HG03064 (cell line): ENCODE measurements at regions not wholly inside any gene's neighbourhood (a gene's known extent, or its start where the extent isn't known, plus 50 kb on each side); places are given as distances from the start of the nearest gene placed in this dataset.

Source experiments
- ATAC-seq: cut with Tn5 transposase; IDR thresholded peaks from one replicate; pipeline ENCODE4 v1.9.1; 2021; ENCODE audit warnings: low read depth; ENCODE audit not compliant: unreplicated experiment

DNA sequence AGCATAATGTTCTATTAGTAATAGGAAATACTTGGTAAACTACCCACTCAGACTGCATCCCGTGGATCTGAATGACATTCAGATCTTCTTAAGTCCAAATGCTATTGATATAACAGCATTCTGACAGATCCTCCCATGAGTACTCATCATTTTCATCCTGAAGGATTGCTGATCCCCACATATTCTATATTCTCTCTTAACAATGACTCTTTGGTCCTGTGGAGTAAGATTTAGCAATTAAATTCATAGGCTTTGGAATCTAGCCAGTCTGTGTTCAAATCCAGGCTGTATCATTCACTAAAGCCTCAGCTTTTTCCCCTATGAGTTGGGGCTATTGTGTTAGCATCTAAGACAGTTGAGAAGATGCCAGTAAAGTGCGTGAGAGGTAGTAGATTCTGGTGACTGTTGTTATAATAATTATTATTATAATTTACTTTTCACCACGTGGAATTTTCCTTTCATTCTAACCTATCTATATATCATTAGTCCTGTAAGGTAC is 591.3 kb upstream of the SYT4 start:
- no peak for ATAC-seq

DNA sequence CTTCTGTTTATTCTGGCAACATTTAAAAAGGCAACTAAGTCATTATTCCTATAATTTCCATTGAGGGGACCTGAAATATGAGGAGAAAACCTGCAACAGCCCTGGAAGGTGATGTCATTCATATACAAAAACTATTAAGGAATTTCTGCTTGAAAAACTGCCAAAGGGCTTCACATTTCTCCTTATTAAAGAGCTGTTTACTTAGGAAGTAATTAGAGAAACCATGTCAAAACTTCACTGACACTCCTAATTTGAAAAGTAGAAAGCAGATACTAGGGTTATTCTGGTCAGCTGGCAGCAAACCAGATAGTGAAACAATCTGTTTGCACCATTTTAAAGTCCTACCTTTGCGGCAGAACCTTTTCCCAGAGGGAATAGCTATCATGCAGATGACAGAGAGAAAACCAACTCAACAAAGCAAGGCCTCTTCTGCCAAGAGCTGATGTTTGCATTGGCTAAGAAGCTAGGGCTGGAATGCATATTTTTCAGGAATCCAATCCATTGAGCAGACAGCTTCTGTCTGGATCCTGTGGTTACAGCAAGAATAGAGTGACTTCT is 592.2 kb upstream of the SYT4 start:
- ATAC-seq, result no peak

DNA sequence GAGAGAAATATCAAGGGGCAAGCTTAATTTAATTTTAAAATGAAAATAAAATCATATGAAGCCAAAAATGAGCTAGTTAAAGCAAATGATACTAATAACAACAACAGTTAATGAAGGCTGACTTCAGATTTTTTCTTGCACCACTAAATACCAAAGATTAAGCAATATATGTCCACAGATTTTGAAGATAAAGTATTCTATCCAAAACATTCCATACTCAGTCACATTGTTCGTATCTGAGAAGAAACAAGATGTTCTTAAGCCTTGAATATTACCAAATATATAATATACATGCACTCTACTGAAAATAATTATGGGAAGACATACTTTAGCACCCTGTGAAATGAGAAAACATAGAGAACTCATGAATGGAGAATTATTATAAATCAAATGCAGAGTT is 593.3 kb upstream of the SYT4 start:
- no peak for ATAC-seq

DNA sequence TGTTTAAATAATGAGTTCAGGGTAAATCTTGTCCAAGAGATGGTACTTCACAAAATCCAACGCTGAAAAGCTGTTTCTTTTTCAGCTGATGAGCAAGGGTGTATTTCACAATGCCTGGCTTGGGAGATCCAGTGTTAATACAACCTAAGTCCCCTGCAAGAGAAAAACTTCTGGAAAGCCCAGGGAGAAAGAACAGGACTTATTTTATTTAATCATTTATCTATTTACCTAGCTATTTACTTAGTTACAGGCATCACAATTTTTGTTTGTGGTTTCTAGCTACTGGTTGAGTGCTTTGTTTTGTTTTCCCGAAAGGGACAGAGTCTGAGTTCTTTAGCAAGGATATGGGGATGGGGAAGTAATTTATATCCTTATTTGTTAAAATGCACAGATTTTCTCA is 598.2 kb upstream of the SYT4 start:
- ATAC-seq, result no peak

DNA sequence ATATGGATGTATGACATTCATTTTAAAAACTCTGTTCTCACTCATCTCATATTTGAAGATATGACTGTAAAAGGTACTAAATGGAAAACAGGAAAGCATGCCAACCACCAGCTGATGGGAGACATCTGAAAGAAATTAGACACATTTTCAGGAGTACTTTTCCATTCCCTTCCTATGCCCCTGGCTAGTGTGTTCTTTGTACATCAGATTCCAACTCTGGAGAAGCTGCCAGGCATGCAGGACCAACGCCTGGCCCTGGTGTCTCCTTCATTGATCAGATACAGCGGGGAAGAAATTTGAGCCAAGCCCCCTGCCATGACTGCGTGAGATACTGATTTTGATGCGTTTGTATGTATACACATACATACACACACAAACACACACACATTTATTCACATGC is 599.0 kb upstream of the SYT4 start:
- no peak for ATAC-seq

DNA sequence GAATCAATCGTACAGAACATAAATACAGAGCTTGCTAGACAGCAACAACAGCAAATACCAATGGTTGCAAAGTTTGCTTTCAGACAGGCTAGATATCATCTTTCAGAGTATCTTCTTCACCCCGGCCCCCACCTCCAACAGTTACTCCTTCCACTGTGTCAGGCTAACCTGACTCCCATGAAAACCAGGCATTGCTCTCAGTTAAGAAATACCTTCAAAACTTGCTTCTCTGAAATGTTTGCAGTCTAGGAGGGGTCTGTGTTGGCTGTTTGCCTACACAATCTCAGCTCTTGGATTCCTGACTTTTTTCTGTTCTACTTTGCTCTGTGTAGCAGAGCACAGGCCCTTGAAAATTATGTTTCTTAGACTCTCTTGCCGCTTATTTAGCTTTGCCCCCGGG is 599.5 kb upstream of the SYT4 start:
- ATAC-seq, result no peak

DNA sequence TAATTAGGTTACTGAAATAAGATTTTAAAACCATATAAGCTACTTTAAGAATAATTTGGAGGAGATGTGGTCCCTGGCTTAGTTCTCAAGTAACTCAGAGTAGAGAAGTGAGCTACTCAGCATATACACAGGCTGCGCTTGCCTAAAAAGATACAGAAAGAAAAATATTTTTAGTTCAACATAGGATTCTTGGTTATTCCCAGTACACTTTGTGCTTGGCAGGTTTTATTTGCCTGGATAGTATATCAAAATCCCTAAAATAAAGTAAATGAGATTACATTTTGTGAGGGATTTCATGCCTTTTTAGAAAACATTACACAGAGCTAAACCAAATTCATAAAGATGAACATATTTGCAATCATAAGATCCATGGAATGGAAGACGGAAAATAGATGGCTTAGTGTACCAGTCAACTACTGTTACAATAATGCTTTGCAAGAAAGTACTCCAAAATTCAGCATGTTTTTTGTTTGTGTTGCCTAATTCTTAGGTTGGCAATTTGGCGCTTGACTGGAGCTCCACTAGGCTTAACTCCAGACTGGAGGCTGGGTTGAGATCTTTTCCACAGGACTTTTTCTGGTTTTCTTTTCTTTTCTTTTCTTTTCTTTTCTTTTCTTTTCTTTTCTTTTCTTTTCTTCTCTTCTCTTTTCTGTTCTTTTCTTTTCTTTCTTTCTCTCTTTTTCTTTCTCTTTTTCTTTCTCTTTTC is 600.5 kb upstream of the SYT4 start:
- ATAC-seq, result no peak

DNA sequence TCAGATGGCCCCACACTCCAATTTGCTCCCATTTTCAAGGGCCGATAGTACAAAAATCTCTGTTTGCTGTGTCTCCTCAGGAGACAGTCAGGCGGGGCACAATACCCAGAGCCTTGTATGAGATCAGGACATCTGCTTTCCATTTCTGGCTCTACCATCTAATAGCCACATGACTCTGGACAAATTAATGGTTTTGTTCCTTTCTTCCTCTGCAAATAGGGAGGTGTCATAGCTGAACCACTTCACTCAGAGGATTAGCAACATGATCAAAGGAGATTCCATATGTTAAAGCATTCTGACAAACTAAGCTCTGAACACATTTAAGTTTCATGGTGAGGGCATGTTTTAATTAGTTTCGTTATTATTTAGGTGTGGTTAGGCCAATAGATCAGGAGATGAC is 602.1 kb upstream of the SYT4 start:
- ATAC-seq, result no peak

DNA sequence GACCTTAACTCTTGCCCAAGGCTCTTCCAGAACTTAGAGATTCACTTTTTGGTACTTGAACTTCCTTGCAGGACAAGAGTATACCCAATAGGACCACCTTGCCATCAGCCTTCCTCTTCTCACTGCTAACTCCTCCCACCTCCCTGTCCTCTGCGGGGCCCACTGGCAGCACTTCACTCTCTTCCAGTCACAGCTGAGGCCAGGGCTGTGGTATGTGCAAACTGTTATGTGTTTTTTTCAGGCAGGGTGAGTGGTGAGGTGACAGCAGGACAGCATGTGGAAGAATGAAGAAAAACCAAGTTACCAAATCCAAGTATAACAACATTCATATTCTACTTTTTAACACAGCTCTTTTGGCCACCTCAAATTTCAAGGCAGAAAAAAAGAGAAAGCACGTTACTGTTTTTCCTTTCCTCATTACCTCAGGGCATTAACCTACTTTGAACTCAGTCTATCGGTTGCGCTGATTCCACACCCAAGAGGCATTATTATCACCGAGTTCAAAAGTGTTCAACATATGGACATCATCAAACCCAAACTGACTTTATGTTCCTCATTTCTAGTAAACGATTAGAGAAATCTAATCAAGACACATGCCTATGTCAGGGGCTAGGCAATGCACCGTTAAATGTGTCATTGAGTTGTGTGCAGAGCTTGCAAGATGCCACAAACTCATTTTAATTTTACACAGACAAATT is 605.2 kb upstream of the SYT4 start:
- no peak for ATAC-seq

DNA sequence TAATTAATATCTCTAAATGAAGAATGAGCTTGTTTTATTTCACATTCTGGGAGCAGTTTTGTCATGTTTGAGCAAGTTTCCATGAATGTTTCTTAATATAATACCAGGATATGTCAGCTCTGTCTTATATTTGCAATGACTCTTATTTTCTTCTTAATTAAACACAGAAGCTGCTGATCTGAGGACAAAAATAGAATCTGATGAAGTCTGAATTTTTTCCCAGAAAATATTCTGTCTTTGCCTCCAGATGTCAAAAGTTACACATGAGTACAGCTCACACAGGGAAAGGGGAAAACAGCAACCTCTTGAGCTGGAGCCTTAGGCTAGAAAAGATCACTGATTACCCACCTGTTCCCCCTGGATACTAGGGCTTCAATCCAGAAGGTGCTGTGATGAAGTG is 606.6 kb upstream of the SYT4 start:
- no peak for ATAC-seq

DNA sequence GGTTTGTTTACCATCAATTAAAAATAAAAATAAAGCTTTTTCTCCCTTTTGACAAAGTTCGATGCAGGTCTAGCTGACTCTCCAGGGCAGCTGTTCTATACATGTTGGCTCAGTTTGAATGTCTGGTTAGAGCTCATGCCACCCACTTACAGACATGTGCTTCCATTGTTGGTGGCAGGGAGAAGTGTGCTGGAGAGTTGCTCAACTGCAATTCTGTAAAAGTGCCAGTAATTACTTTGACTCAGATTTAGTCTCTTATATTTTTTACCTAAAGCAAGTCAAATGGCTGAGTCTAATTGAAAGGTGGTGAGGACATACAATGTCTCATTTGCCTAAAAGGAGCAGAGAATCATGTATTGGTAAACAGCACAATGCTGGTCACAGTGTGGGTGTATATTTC is 609.1 kb upstream of the SYT4 start:
- ATAC-seq, result no peak

DNA sequence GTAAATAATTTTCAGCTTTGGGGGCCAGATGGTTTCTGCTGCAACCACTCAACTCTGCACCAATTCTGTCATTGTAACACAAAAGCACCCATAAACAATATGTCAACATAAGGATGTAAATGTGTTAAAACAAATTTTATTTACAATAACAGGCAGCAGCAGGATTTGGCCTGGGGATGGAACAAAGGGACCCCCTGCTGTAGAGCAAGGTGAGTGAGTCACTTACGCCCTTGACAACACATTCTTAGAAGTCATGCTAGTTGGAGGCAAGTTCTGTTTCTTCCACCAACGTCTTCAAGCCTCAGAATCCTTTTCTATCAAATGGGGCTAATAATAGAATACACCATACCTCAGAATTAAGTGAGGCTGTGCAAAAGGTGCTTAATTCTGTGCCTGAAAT is 610.2 kb upstream of the SYT4 start:
- no peak for ATAC-seq

DNA sequence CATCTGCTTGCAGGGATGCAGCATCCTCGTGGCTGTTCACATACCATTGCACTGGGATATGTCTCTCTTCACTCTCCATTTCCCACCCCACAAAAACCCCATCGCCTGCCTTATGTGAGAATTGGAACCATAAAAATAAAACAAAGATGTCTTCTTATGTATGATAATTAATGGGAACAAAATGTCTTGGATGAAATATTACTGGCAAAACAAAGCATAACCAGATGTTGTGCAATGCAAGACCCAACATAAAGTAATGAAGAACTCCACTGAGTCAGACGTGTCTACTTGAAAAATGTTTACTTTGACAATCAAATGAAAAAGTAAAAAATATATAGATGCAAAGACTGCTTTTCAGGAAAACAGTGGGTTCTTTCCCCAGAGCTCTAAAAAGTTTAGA is 611.3 kb upstream of the SYT4 start:
- no peak for ATAC-seq

DNA sequence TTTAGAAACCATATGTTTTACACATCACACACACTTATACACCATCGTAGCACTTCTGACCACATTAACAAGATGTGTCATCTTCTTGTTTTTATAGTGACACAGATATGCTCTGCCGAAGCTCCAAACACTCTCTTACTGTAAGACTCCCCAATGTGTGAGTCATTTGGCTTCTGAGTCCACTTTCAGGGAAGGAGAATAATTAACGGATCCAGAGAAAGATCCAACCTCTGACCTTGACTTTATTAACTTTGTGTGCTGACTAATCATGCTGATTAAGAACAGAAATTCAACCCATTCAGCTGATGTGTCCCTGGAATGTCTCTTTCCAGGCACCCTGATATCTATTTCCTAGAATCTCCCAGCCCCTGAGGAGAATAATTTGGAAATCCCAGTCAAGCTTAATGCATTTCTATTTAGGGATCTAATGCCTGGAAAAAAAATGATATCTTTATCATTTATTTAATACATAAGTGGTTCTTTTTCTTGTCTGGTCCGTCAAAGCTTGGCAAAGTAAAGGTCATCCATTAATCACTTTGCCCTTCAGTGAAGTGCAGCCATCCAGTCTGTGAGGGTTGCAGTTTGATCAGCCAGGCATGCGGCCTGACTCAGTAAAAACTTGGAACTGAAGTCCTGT is 615.8 kb upstream of the SYT4 start:
- ATAC-seq, result no peak

DNA sequence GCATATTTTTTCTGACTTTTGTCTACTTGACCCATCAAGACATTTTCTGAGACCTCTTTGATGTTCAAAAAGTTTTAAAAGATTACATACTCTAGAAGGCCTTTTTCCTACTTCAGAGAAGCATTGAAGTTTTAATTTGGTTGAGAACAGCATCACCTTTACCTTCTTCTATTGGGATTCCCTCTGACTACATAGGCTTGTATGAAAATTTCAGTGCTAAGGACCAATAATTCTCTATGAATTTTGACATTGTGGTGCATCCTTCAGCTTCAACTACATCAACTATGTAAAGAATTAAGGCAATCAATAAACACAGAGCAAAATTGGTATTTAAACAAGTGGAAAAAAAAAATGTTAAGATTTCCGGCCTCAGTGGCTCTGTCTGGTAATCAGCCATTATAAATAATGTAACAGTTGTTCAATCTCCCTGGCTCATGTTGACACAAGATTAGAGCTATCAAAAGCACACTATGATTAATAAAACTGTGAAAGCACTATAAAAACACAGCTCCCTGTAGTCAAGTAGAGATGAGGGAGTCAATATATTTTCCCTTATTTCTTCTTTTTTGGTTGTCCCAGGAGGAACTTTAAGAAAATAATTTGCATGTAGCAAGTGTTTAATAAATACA is 627.0 kb upstream of the SYT4 start:
- ATAC-seq, result no peak

DNA sequence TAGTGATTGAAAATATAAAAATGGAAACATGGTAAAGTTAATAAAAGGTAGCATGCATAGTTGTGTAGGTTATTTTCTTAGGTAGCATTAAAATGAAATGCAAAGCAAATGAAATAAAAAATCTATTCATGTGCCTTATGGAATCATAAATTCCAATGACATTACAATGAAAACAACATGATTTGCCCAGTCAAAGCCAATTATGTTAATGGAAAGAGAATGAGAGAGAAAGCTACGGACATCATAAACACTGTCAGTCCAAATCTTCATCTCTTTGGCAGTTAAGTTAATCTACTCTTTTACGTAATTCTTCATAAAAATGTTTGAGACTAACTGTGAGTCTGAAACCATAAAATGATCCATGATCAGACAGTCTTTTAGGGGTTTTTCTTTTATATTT is 636.7 kb upstream of the SYT4 start:
- no peak for ATAC-seq

DNA sequence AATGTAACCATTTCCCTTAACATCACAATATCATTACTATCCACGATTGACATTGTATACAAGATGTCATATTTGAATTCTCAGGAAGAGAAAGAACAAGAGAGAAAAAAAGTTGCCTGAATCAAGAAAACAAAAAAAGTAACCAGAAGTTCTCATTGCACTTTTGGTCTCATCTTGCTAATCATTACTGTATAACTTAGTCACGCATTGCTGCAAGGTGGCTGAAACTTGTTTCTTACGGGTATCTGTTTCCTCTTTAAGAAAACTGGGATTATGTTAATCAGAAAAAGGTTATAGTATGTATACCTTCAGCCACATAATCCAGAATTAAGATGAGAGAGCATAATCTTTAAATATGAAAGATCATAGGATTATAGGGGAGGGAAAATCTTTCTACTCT is 639.7 kb upstream of the SYT4 start:
- ATAC-seq, result no peak

DNA sequence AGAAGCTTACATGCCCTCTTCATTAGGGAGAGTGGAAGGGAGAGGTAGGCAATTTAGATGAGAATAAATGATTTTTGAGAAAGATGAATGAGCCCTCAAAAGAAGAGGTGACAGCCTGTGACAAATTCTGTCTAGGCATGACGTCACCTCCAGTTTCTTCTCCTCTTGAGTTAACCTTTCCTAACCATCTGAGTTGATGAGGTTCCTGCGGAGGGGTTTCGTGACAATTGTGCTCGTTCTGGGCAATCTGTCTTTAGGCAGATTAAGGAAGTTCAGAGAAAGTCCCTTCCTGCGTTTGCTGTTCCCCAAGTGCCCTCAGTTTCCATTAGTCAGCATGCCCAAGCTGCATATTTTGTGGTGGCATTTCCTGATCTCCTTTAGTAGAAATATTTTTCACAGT is 640.2 kb upstream of the SYT4 start:
- ATAC-seq, result no peak

DNA sequence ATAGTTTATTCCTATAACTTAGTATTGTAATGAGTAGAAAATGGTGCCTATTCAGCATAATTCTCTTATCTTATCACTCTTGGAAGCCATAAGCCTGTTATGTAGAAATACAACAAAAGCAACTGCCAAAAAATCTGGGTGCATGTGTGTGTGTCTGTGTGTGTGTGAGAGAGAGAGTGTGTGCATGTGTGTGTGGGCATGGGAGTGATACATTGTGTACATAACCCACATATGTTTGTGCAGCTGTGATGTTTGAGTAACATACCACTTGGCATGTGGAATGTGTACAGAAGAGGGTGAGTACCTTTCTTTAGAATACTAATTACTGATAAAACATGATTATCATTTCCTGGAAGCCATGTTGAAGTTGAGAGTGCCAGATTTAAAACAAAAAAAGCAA is 642.3 kb upstream of the SYT4 start:
- ATAC-seq, result no peak

DNA sequence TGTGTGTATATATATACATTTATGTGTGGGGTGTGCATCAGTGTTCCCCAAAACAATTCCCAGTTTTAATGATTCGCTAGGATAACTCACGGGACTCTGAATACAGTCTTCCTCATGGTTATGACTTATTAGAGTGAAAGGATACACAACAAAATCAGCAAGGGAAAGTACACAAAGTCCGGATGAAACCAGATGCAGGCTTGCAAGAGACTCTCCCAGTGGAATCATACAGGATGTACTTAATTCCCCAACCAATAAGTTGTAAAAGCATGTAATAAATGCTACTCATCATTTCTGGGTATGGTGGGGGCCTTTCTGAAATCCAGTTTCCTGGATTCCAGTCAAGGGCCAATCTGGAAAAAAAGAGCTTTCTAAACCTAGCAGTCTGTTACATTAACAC is 654.1 kb upstream of the SYT4 start:
- ATAC-seq, result no peak

DNA sequence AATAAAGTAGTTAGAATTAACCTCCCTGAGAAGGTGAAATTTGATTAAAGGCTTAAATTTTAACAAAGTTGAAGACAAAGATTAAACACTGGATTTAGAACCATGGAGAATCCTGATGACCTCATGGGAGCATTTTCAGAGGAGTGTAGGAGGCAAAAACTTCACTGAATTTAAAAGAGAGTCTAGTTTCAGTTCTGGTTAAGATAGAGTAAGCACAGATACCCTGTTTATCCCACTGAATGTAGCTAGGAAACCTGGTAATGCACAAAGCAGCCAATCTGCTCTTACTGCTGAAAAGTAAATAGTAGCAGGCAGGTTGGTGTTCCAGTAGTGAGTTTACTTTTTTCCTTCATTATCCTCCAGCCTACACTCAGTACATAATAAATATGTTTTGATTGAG is 654.9 kb upstream of the SYT4 start:
- ATAC-seq, result no peak
